ENCODE measurements at regions not wholly inside any gene's neighbourhood (a gene's known extent, or its start where the extent isn't known, plus 50 kb on each side); places are given as distances from the start of the nearest gene placed in this dataset.

DNA sequence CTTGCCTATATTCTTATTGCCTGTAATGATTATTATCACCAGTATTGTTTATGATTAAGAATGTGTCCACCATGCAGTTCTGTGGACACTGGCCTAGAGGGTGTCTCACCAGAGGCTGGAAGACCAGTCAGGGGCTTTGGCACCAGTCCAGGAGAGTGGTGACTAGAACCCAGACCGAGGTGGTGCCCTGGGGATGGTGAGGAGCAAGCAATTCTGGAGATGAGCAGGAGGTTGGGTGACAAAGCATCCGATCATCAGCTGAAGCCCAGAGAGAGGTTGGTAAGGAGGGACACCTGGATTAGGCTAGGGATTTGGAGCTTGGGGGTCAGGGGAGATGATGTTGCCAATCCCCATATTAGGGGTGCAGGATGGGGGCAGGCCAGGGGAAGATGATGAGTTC lies 124.4 kb downstream of the EMX2 start:
- TF ChIP-seq MAZ (IDR thresholded peaks at IDR 0.05; ENCODE audit: borderline replicate concordance, low read depth, low read length) (no peak), EHMT2 (IDR thresholded peaks at IDR 0.05; ENCODE audit: low read depth) (no peak), EP300 (IDR thresholded peaks at IDR 0.05) (no peak), NR3C1 (IDR thresholded peaks at IDR 0.05) (no peak), TP53 (CRISPR knock-in tag; IDR thresholded peaks at IDR 0.05) (no peak), RFX5 (IDR thresholded peaks at IDR 0.05) (no peak), JUN (IDR thresholded peaks at IDR 0.05) (no peak), POLR2A (IDR thresholded peaks at IDR 0.05; ENCODE audit: low read length) (no peak), CHD4 (IDR thresholded peaks at IDR 0.05; ENCODE audit: borderline replicate concordance) (no peak), SMC3 (IDR thresholded peaks at IDR 0.05) (no peak)
- TF ChIP-seq, protein P1, sequence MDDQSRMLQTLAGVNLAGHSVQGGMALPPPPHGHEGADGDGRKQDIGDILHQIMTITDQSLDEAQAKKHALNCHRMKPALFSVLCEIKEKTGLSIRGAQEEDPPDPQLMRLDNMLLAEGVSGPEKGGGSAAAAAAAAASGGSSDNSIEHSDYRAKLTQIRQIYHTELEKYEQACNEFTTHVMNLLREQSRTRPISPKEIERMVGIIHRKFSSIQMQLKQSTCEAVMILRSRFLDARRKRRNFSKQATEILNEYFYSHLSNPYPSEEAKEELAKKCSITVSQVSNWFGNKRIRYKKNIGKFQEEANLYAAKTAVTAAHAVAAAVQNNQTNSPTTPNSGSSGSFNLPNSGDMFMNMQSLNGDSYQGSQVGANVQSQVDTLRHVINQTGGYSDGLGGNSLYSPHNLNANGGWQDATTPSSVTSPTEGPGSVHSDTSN (IDR thresholded peaks at IDR 0.05) = no peak
- TF ChIP-seq, protein P2, sequence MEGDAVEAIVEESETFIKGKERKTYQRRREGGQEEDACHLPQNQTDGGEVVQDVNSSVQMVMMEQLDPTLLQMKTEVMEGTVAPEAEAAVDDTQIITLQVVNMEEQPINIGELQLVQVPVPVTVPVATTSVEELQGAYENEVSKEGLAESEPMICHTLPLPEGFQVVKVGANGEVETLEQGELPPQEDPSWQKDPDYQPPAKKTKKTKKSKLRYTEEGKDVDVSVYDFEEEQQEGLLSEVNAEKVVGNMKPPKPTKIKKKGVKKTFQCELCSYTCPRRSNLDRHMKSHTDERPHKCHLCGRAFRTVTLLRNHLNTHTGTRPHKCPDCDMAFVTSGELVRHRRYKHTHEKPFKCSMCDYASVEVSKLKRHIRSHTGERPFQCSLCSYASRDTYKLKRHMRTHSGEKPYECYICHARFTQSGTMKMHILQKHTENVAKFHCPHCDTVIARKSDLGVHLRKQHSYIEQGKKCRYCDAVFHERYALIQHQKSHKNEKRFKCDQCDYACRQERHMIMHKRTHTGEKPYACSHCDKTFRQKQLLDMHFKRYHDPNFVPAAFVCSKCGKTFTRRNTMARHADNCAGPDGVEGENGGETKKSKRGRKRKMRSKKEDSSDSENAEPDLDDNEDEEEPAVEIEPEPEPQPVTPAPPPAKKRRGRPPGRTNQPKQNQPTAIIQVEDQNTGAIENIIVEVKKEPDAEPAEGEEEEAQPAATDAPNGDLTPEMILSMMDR (IDR thresholded peaks at IDR 0.05) = no peak

Data from A549 (cell line).